ENCODE measurements at regions not wholly inside any gene's neighbourhood (a gene's known extent, or its start where the extent isn't known, plus 50 kb on each side); places are given as distances from the start of the nearest gene placed in this dataset.

DNA sequence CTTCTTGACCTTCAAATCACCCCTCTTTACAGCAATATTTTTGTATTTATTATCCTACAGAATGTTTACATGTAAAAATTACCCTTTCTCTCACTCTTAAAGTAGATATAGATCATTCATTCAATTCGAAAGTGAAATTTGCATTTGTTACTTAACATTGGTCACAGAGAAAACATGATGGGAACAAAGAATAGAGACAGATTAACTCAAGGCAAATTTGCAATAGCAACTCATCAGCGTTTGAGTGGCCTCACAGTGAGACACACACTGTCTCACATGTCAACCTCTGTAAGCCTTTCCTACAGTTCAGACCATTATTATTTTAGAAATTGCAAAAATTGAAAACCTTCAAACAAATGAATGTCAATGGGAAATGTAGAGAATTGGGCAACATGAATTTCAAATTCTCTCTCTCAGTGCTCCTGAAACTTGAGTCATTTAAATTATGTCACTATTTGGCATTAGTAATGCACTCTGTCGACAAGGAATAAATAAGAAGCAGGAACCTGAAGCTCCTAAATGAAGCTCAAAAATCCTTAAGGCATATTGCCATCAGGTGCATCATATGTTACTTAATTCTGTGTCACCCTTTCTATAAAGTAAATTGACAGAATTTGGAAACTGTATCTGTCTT is 148.3 kb upstream of the ANXA10 start:
- no peak for TF ChIP-seq SP1 (IDR thresholded peaks at IDR 0.05)
- no peak for TF ChIP-seq SUZ12 (IDR thresholded peaks at IDR 0.05)
- no peak for TF ChIP-seq BHLHE40 (IDR thresholded peaks at IDR 0.05; ENCODE audit: borderline replicate concordance)
- TF ChIP-seq LEF1 (IDR thresholded peaks at IDR 0.05; ENCODE audit: borderline replicate concordance), result no peak
- no peak for TF ChIP-seq TARDBP (IDR thresholded peaks at IDR 0.05)
- TF ChIP-seq FOXK2 (IDR thresholded peaks at IDR 0.05), result no peak
- TF ChIP-seq CTBP1 (IDR thresholded peaks at IDR 0.05; ENCODE audit: borderline replicate concordance), result no peak
- no peak for TF ChIP-seq FOXM1 (IDR thresholded peaks at IDR 0.05; ENCODE audit: borderline replicate concordance)
- TF ChIP-seq, protein P1, sequence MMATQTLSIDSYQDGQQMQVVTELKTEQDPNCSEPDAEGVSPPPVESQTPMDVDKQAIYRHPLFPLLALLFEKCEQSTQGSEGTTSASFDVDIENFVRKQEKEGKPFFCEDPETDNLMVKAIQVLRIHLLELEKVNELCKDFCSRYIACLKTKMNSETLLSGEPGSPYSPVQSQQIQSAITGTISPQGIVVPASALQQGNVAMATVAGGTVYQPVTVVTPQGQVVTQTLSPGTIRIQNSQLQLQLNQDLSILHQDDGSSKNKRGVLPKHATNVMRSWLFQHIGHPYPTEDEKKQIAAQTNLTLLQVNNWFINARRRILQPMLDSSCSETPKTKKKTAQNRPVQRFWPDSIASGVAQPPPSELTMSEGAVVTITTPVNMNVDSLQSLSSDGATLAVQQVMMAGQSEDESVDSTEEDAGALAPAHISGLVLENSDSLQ (IDR thresholded peaks at IDR 0.05), result no peak
- no peak for TF ChIP-seq ELF4 (IDR thresholded peaks at IDR 0.05)
- no peak for TF ChIP-seq HDGF (IDR thresholded peaks at IDR 0.05; ENCODE audit: borderline replicate concordance)
- TF ChIP-seq L3MBTL2 (conservative IDR thresholded peaks at IDR 0.05), result no peak
